ENCODE measurements at regions not wholly inside any gene's neighbourhood (a gene's known extent, or its start where the extent isn't known, plus 50 kb on each side); places are given as distances from the start of the nearest gene placed in this dataset.
"Not testable (repeated sequence)": the region's sequence is repeated elsewhere in the genome, so short reads cannot be mapped to it uniquely, and the experiment has no call there.

DNA sequence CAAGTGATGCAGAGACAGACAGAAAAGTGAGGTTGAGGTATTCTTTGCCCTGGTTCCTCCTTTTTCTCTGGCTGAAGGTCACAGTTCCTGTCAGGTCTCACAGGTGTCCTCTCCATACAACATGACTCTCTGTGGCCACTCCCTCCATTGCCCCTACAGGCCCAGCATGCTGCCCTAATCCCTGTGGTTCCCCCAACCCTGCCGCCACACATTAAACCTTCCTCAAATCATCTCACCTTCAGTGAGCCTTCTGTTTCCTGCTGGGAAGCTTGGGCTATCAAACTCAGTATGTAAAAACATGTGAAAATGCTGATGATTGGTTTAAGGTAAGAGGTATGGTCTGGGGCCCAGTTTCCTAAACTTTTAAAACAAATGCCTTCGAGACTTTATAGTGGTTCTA lies 159.0 kb upstream of the E2F7 start:
- H3K4me1 ChIP-seq (ENCODE audit: control insufficient read depth, insufficient read depth, low read length) = peaks cover 9% of the 10 kb centered on the region
- no peaks in the 10 kb centered on the region for H3K9me3 ChIP-seq (ENCODE audit: control insufficient read depth, insufficient read depth, low read depth, low read length)
- H3K4me3 ChIP-seq (ENCODE audit: low read depth, low read length) = no peak overlapping the region
- H3K27ac ChIP-seq (ENCODE audit: low read depth, low read length) = no peak overlapping the region
- H3K36me3 ChIP-seq (ENCODE audit: control insufficient read depth, insufficient read depth, low read length) = no peaks in the 10 kb centered on the region
- H3K27me3 ChIP-seq (ENCODE audit: control insufficient read depth, insufficient read depth, low read length) = no peaks in the 10 kb centered on the region
- H3K9ac ChIP-seq (ENCODE audit: low read length) = no peak overlapping the region

DNA sequence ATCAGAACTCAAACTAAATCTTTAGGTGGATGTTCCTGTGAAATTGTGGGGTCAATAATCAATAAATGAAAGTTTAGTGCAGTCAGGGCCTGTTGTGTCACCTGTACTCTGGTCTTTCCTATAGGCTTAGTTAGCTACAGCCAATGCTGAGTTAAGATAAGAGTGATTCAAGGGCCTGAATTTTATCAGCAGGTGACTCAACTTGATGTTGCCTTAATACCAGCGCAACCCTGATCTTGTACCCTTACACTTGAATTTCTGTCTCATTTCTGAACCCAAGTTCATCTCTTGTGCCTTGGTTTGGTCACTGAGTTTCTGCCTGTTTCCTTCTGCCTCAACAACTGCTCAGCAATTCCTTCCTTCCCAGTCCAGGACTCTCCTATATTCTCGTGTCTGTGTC lies 157.0 kb upstream of the E2F7 start:
- Histone ChIP-seq H3K9me3 (ENCODE audit: control insufficient read depth, insufficient read depth, low read depth, low read length) (no peaks in the 10 kb centered on the region), H3K9ac (ENCODE audit: low read length) (no peak overlapping the region), H3K27me3 (ENCODE audit: control insufficient read depth, insufficient read depth, low read length) (no peaks in the 10 kb centered on the region), H3K36me3 (ENCODE audit: control insufficient read depth, insufficient read depth, low read length) (no peaks in the 10 kb centered on the region), H3K4me3 (ENCODE audit: low read depth, low read length) (no peak overlapping the region), H3K4me1 (ENCODE audit: control insufficient read depth, insufficient read depth, low read length) (no peaks in the 10 kb centered on the region), H3K27ac (ENCODE audit: low read depth, low read length) (no peak overlapping the region)

DNA sequence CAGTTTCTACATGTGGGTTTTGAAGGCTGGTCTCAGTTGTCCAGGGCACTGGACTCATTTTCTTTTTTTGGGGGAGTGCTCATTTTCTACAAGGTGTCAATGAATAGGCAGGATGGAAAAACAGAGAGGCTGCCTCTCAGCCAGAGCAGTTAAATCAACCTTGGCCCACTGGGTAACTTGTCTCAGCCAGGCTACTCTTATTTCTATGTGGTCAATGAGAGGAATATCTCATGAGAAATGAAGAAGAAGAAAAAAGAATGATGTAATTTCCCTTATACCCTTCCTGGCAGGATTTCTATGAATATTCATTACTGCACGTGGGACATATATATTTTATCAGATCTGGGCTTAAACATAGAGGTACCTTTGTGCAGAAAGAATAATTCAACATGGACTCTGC lies 155.2 kb upstream of the E2F7 start:
- Histone ChIP-seq H3K9me3 (ENCODE audit: control insufficient read depth, insufficient read depth, low read depth, low read length) (no peaks in the 10 kb centered on the region), H3K9ac (ENCODE audit: low read length) (no peak overlapping the region), H3K27ac (ENCODE audit: low read depth, low read length) (no peak overlapping the region), H3K4me3 (ENCODE audit: low read depth, low read length) (no peak overlapping the region), H3K27me3 (ENCODE audit: control insufficient read depth, insufficient read depth, low read length) (no peaks in the 10 kb centered on the region), H3K36me3 (ENCODE audit: control insufficient read depth, insufficient read depth, low read length) (no peaks in the 10 kb centered on the region), H3K4me1 (ENCODE audit: control insufficient read depth, insufficient read depth, low read length) (no peaks in the 10 kb centered on the region)

DNA sequence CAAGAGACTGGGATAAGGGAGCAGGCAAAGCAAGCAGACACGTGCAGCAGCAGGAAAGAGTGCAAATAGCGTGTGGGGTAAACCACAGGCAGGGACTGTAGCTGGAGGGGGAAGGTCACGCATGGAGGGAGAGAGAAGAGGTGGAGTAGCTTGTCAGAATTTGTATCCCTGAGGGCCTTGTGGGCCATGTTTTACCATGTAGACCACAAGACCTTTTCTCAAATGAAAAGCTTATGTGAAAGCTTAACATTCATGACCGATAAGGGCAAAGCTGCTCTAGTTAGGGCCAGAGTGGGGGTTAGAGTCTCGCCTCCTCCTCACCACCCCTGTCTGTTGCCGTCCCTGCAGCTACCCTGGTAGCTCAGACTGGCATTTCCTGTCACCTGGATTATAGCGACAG lies 152.9 kb upstream of the E2F7 start:
- H3K4me1 ChIP-seq (ENCODE audit: control insufficient read depth, insufficient read depth, low read length) = no peaks in the 10 kb centered on the region
- no peaks in the 10 kb centered on the region for H3K9me3 ChIP-seq (ENCODE audit: control insufficient read depth, insufficient read depth, low read depth, low read length)
- no peaks in the 10 kb centered on the region for H3K36me3 ChIP-seq (ENCODE audit: control insufficient read depth, insufficient read depth, low read length)
- H3K9ac ChIP-seq (ENCODE audit: low read length) = no peak overlapping the region
- no peak overlapping the region for H3K4me3 ChIP-seq (ENCODE audit: low read depth, low read length)
- no peak overlapping the region for H3K27ac ChIP-seq (ENCODE audit: low read depth, low read length)
- no peaks in the 10 kb centered on the region for H3K27me3 ChIP-seq (ENCODE audit: control insufficient read depth, insufficient read depth, low read length)

DNA sequence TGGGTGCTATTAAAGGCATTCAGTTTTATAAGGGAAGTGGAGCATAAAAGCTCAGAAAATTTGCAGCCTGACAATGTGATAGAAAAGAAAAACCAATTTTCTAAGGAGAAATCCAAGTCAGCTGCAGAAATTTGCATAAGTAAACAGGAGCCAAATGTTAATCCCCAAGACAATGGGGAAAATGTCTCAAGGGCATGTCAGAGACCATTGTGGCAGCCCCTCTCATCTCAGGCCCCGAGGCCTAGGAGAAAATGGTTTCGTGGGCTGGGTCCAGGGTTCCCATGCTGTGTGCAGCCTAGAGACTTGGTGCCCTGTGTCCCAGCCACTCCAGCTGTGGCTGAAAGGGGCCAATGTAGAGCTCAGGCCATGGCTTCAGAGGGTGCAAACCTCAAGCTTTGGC lies 150.8 kb upstream of the E2F7 start:
- not testable (repeated sequence) for H3K4me1 ChIP-seq (ENCODE audit: control insufficient read depth, insufficient read depth, low read length); H3K27me3 ChIP-seq (ENCODE audit: control insufficient read depth, insufficient read depth, low read length); H3K4me3 ChIP-seq (ENCODE audit: low read depth, low read length); H3K27ac ChIP-seq (ENCODE audit: low read depth, low read length); H3K9ac ChIP-seq (ENCODE audit: low read length); H3K36me3 ChIP-seq (ENCODE audit: control insufficient read depth, insufficient read depth, low read length); H3K9me3 ChIP-seq (ENCODE audit: control insufficient read depth, insufficient read depth, low read depth, low read length)

DNA sequence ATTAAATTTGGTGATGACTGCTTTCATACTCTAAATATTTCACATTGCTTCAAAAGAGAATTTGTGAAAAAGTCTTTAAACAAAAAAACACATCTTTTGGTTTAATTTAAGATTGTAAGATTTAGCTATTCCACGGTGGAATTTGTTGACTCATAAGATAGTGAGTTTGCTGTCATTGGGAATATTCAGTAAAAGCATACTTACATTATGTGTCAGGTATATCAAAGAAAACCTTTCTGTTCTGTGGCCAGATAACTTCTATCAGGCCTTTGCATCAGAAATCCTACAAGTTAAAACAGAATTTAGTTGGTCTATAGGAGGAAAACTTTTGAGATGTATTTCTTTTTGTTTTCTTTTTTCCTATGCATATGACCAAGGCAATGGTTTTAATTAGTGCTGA lies 148.8 kb upstream of the E2F7 start:
- no peaks in the 10 kb centered on the region for H3K4me1 ChIP-seq (ENCODE audit: control insufficient read depth, insufficient read depth, low read length)
- H3K27me3 ChIP-seq (ENCODE audit: control insufficient read depth, insufficient read depth, low read length) = no peaks in the 10 kb centered on the region
- H3K9ac ChIP-seq (ENCODE audit: low read length) = no peak overlapping the region
- H3K4me3 ChIP-seq (ENCODE audit: low read depth, low read length) = no peak overlapping the region
- peaks cover 4% of the 10 kb centered on the region; the same call in 1 of the 2 replicates for H3K9me3 ChIP-seq (ENCODE audit: control insufficient read depth, insufficient read depth, low read depth, low read length)
- no peak overlapping the region for H3K27ac ChIP-seq (ENCODE audit: low read depth, low read length)
- H3K36me3 ChIP-seq (ENCODE audit: control insufficient read depth, insufficient read depth, low read length) = no peaks in the 10 kb centered on the region

DNA sequence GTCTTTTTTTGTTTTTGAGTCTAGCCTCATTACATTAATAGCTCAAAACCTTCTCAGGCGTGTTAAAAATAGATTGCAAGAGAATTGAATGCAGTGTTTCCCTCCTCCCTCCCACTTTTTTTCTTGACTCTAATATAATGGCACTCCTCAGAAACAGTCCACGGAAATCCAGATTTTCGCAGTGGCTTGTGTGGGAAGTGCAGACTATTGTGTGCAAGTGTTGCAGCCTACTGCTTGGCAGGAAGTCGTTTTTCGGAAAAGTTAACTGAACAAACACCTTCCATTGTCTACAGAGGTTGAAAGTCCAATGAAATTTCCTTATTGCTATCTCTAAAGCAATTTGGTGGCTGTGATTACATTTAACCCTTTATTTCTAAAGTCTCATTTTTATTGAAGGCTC lies 147.9 kb upstream of the E2F7 start:
- peaks cover 4% of the 10 kb centered on the region; the same call in 1 of the 2 replicates for H3K9me3 ChIP-seq (ENCODE audit: control insufficient read depth, insufficient read depth, low read depth, low read length)
- no peak overlapping the region for H3K4me3 ChIP-seq (ENCODE audit: low read depth, low read length)
- no peaks in the 10 kb centered on the region for H3K4me1 ChIP-seq (ENCODE audit: control insufficient read depth, insufficient read depth, low read length)
- no peak overlapping the region for H3K27ac ChIP-seq (ENCODE audit: low read depth, low read length)
- no peaks in the 10 kb centered on the region for H3K27me3 ChIP-seq (ENCODE audit: control insufficient read depth, insufficient read depth, low read length)
- no peaks in the 10 kb centered on the region for H3K36me3 ChIP-seq (ENCODE audit: control insufficient read depth, insufficient read depth, low read length)
- no peak overlapping the region for H3K9ac ChIP-seq (ENCODE audit: low read length)

DNA sequence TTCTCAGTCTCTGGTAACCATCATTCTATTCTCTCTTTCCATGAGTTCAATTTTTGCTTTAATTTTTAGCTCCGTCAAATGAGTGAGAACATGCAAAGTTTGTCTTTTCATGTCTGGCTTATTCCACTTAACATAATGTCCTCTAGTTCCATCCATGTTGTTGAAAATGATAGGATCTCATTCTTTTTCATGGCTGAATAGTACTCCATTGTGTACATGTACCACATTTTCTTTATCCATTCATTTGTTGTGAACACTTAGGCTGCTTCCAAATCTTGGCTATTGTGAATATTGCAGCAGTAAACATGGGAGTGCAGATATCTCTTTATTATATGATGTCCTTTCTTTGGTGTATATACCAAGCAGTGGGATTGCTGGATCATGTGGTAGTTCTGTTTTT lies 145.4 kb upstream of the E2F7 start:
- Histone ChIP-seq H3K4me1 (ENCODE audit: control insufficient read depth, insufficient read depth, low read length) (no peaks in the 10 kb centered on the region), H3K9me3 (ENCODE audit: control insufficient read depth, insufficient read depth, low read depth, low read length) (peaks cover 4% of the 10 kb centered on the region; the same call in 1 of the 2 replicates), H3K9ac (ENCODE audit: low read length) (no peak overlapping the region), H3K36me3 (ENCODE audit: control insufficient read depth, insufficient read depth, low read length) (no peaks in the 10 kb centered on the region), H3K4me3 (ENCODE audit: low read depth, low read length) (no peak overlapping the region), H3K27me3 (ENCODE audit: control insufficient read depth, insufficient read depth, low read length) (no peaks in the 10 kb centered on the region), H3K27ac (ENCODE audit: low read depth, low read length) (no peak overlapping the region)

DNA sequence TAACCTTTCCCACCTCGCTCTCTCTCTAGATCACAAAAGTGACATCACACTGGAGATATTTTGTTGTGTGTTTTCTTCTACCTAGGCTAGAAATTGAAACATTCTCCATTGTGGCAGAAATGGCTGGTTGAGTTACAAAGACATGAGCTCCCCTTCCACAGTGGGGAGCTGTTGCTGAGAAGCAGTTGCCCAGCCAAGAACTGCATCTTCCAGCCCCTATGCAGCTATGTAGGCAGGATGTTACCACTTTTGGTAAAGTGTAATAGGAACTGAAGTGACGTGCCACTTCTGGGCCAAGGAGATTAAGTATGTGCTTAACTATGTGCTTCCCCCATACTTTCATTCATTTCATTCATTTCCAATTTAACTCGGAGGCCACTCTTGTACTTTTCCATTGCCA lies 138.7 kb upstream of the E2F7 start:
- no peaks in the 10 kb centered on the region for H3K27me3 ChIP-seq (ENCODE audit: control insufficient read depth, insufficient read depth, low read length)
- no peaks in the 10 kb centered on the region for H3K4me1 ChIP-seq (ENCODE audit: control insufficient read depth, insufficient read depth, low read length)
- H3K4me3 ChIP-seq (ENCODE audit: low read depth, low read length) = no peak overlapping the region
- H3K27ac ChIP-seq (ENCODE audit: low read depth, low read length) = no peak overlapping the region
- no peaks in the 10 kb centered on the region for H3K9me3 ChIP-seq (ENCODE audit: control insufficient read depth, insufficient read depth, low read depth, low read length)
- H3K9ac ChIP-seq (ENCODE audit: low read length) = no peak overlapping the region
- no peaks in the 10 kb centered on the region for H3K36me3 ChIP-seq (ENCODE audit: control insufficient read depth, insufficient read depth, low read length)

DNA sequence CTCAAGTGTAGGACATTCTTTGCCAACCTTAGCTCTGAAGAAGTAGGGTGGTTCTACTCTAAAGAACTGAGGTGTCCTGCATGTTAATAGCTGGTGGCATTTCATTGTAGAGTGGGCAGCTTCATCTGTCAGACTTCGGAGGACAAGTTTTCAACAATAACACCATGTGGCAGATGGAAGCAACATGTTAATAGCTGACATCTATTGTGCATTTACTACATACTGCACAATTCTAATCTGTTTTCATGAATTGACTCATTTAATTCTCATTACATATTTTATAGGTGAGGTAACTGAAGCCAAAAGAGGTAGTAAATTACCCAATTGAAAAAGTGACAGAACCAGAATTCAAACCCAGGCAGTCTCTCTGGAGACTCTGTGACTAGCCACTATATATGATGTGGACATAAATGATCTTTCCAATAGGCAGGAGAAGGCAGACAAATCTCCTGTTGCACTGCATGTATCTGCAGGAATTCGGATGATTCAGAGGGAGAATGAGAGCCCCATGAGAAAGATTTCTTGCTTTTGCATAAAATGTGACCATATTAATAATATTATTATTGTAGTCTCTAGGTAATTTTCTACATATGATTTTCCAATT lies 137.2 kb upstream of the E2F7 start:
- no peaks in the 10 kb centered on the region for H3K4me1 ChIP-seq (ENCODE audit: control insufficient read depth, insufficient read depth, low read length)
- H3K36me3 ChIP-seq (ENCODE audit: control insufficient read depth, insufficient read depth, low read length) = no peaks in the 10 kb centered on the region
- no peak overlapping the region for H3K27ac ChIP-seq (ENCODE audit: low read depth, low read length)
- H3K4me3 ChIP-seq (ENCODE audit: low read depth, low read length) = no peak overlapping the region
- H3K9me3 ChIP-seq (ENCODE audit: control insufficient read depth, insufficient read depth, low read depth, low read length) = no peaks in the 10 kb centered on the region
- no peaks in the 10 kb centered on the region for H3K27me3 ChIP-seq (ENCODE audit: control insufficient read depth, insufficient read depth, low read length)
- H3K9ac ChIP-seq (ENCODE audit: low read length) = no peak overlapping the region

DNA sequence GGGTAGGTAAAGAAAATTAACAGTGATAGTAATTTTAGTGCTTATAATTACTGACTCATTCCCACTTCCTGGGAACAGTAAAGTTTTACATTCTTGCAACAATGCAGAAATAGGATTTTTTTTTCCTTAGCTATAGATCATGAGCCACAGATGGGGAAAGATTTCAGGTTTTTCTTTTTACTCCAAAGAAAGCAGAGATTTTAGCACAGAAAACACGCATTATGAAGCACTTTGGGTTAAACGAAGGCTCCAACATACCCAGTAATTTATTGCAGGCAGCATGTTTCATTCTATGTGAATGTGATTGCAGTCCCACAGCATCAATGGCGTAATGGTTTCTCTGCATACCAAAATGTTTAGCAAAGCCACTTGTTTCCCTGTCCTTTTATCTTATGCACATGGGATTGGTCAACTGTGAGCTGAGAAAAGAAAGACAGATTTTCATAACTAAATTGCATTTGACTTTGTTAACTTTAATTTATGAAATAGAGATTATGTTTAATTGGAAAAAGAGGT lies 124.6 kb upstream of the E2F7 start:
- Histone ChIP-seq H3K9me3 (ENCODE audit: control insufficient read depth, insufficient read depth, low read depth, low read length) (no peaks in the 10 kb centered on the region), H3K27ac (ENCODE audit: low read depth, low read length) (no peak overlapping the region), H3K9ac (ENCODE audit: low read length) (no peak overlapping the region), H3K27me3 (ENCODE audit: control insufficient read depth, insufficient read depth, low read length) (no peaks in the 10 kb centered on the region), H3K4me1 (ENCODE audit: control insufficient read depth, insufficient read depth, low read length) (no peaks in the 10 kb centered on the region), H3K4me3 (ENCODE audit: low read depth, low read length) (no peak overlapping the region), H3K36me3 (ENCODE audit: control insufficient read depth, insufficient read depth, low read length) (no peaks in the 10 kb centered on the region)

DNA sequence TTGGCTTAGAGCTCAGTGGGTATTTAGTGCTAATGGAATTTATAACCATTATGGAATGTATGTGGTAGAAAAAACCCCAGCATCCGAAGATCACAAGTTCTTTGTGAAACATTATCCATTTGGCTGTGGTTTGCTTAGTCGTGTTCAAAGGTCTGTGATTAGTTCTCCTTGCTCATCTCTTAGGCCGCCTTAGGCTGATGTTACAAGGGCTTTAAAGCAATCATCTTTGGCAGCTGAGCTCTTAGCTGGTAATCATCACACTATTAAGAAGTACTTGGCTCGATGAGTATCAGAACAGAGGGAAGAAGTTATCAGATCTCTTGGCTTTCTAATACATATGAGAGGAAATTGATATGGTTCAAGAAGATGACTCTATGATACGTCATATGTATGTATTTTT lies 124.1 kb upstream of the E2F7 start:
- Histone ChIP-seq H3K36me3 (ENCODE audit: control insufficient read depth, insufficient read depth, low read length) (no peaks in the 10 kb centered on the region), H3K27ac (ENCODE audit: low read depth, low read length) (no peak overlapping the region)

More for the DNA sequence above, 124.1 kb upstream of the E2F7 start:
- no peak overlapping the region for H3K9ac ChIP-seq (ENCODE audit: low read length)
- H3K4me1 ChIP-seq (ENCODE audit: control insufficient read depth, insufficient read depth, low read length) = no peaks in the 10 kb centered on the region
- no peak overlapping the region for H3K4me3 ChIP-seq (ENCODE audit: low read depth, low read length)
- no peaks in the 10 kb centered on the region for H3K9me3 ChIP-seq (ENCODE audit: control insufficient read depth, insufficient read depth, low read depth, low read length)
- no peaks in the 10 kb centered on the region for H3K27me3 ChIP-seq (ENCODE audit: control insufficient read depth, insufficient read depth, low read length)

Data from HUES6 (cell line).